MM.1S (cell line): ENCODE measurements at regions not wholly inside any gene's neighbourhood (a gene's known extent, or its start where the extent isn't known, plus 50 kb on each side); places are given as distances from the start of the nearest gene placed in this dataset.

Experiments
- DNase-seq: peaks from one replicate; pipeline ENCODE4 v3.0.0-alpha.2; 2015
- H2AFZ ChIP-seq: fragments of 300-600 bp; sonication (generic); 2 replicates; pipeline ENCODE4 v1.6.0; 2016; ENCODE audit warnings: antibody characterized with exemption, low read length
- H3F3A ChIP-seq: fragments of 300-600 bp; sonication (generic); 2 replicates; pipeline ENCODE4 v1.6.1; 2016; ENCODE audit warnings: mild to moderate bottlenecking, antibody characterized with exemption, low read length, moderate library complexity, mixed read lengths; ENCODE audit not compliant: insufficient read depth
- H3K27ac ChIP-seq: fragments of 300-600 bp; sonication (generic); 2 replicates; pipeline ENCODE4 v1.5.1; 2016; ENCODE audit warnings: mild to moderate bottlenecking, low read length
- H3K27me3 ChIP-seq: fragments of 300-600 bp; sonication (generic); replicated peaks from 2 replicates; pipeline ENCODE4 v1.6.0; 2016; ENCODE audit warnings: low read length; ENCODE audit not compliant: insufficient read depth
- H3K36me3 ChIP-seq: fragments of 300-600 bp; sonication (generic); replicated peaks from 2 replicates; pipeline ENCODE4 v1.6.1; 2016; ENCODE audit warnings: mild to moderate bottlenecking, low read length, mixed read lengths; ENCODE audit not compliant: insufficient read depth
- H3K4me1 ChIP-seq: fragments of 300-600 bp; sonication (generic); 2 replicates; pipeline ENCODE4 v1.6.1; 2016; ENCODE audit warnings: low read length, mixed read lengths
- H3K4me2 ChIP-seq: fragments of 300-600 bp; sonication (generic); 2 replicates; pipeline ENCODE4 v1.6.0; 2016; ENCODE audit warnings: low read depth, low read length
- H3K4me3 ChIP-seq: fragments of 300-600 bp; sonication (generic); 2 replicates; pipeline ENCODE4 v1.5.1; 2016; ENCODE audit warnings: low read length, mixed read lengths
- H3K79me2 ChIP-seq: fragments of 300-600 bp; sonication (generic); 2 replicates; pipeline ENCODE4 v1.6.1; 2016; ENCODE audit warnings: mixed run types, low read length, mixed read lengths
- H3K9ac ChIP-seq: fragments of 300-600 bp; sonication (generic); 2 replicates; pipeline ENCODE4 v1.6.1; 2016; ENCODE audit warnings: low read length, mixed read lengths
- H3K9me2 ChIP-seq: fragments of 300-600 bp; sonication (generic); replicated peaks from 2 replicates; pipeline ENCODE4 v1.6.1; 2016; ENCODE audit warnings: mild to moderate bottlenecking, low read length, mixed read lengths; ENCODE audit not compliant: insufficient read depth
- H3K9me3 ChIP-seq: fragments of 300-600 bp; sonication (generic); replicated peaks from 2 replicates; pipeline ENCODE4 v1.6.1; 2016; ENCODE audit warnings: mild to moderate bottlenecking, low read length, mixed read lengths; ENCODE audit not compliant: insufficient read depth
- H4K20me1 ChIP-seq: fragments of 300-600 bp; sonication (generic); 2 replicates; pipeline ENCODE4 v1.6.1; 2016; ENCODE audit warnings: mild to moderate bottlenecking, low read length, moderate library complexity, mixed read lengths; ENCODE audit not compliant: insufficient read depth
- EZH2 ChIP-seq: fragments of 300-600 bp; sonication (generic); optimal IDR thresholded peaks from 2 replicates; pipeline ENCODE3; 2017; ENCODE audit warnings: low read depth, mild to moderate bottlenecking, antibody characterized with exemption, low read length, mixed read lengths
- EZH2phosphoT487 ChIP-seq: fragments of 300-600 bp; sonication (generic); IDR thresholded peaks from 2 replicates; pipeline ENCODE4 v1.6.1; 2018; ENCODE audit warnings: antibody characterized with exemption, low read length
- TF ChIP-seq, protein P1 (sequence below): fragments of 300-600 bp; sonication (generic); IDR thresholded peaks from 2 replicates; pipeline ENCODE4 v1.5.1; 2016; ENCODE audit warnings: antibody characterized with exemption, low read length, mixed read lengths

DNA sequence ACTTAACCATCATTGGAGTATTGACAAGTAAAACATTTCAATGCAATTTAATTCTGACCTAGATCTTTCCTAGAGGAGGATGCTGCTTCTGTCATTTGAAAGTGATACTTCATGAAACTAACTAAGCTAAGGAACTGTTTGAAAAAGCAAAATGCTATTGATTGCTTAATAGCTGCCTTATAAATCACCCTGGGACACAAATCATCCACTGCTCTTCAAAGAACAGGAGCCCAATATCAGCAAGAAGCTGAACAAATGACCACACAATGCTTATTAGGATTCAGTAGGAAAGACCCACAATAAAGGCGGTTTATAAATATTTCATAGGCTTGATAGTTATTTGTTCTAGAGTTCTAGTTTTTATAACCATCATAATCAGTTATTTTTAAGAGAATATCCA lies 216.3 kb downstream of the TEX36 start:
- no peaks in the 10 kb centered on the region for H3K9me2 ChIP-seq
- no peak overlapping the region for H3K27ac ChIP-seq
- no peaks in the 10 kb centered on the region for H4K20me1 ChIP-seq
- H3K27me3 ChIP-seq = peaks cover 17% of the 10 kb centered on the region; the same call in 1 of the 2 replicates
- H3K4me1 ChIP-seq = no peaks in the 10 kb centered on the region
- H3K4me2 ChIP-seq = no peak overlapping the region
- no peak overlapping the region for H3K4me3 ChIP-seq
- no peak for DNase-seq
- H3F3A ChIP-seq = no peaks in the 10 kb centered on the region
- H3K9ac ChIP-seq = no peak overlapping the region
- H3K79me2 ChIP-seq = no peaks in the 10 kb centered on the region
- TF ChIP-seq, protein P1, sequence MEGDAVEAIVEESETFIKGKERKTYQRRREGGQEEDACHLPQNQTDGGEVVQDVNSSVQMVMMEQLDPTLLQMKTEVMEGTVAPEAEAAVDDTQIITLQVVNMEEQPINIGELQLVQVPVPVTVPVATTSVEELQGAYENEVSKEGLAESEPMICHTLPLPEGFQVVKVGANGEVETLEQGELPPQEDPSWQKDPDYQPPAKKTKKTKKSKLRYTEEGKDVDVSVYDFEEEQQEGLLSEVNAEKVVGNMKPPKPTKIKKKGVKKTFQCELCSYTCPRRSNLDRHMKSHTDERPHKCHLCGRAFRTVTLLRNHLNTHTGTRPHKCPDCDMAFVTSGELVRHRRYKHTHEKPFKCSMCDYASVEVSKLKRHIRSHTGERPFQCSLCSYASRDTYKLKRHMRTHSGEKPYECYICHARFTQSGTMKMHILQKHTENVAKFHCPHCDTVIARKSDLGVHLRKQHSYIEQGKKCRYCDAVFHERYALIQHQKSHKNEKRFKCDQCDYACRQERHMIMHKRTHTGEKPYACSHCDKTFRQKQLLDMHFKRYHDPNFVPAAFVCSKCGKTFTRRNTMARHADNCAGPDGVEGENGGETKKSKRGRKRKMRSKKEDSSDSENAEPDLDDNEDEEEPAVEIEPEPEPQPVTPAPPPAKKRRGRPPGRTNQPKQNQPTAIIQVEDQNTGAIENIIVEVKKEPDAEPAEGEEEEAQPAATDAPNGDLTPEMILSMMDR = no peak
- TF ChIP-seq EZH2 (no peak), EZH2phosphoT487 (no peak)
- H3K36me3 ChIP-seq = no peaks in the 10 kb centered on the region
- no peaks in the 10 kb centered on the region for H3K9me3 ChIP-seq
- no peak overlapping the region for H2AFZ ChIP-seq

DNA sequence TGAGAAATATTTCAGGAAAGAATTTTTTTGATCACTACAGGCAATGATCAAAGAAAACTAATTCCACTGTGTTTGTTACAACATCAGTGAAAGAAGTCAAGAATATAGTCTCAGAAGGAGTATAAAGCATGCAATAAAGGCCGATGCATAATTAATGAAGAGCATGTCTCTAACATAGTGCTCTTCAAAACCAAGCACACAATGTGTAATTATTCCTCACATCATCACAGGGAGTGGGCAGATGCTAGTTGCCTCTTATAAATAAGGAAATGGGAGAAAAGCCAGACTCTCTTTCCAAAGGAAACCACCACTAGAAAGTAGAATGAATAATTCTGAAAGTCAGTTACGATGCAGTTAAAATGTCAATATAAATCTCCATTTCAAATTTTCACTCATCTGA lies 220.1 kb downstream of the TEX36 start:
- no peaks in the 10 kb centered on the region for H3K36me3 ChIP-seq
- peaks cover 21% of the 10 kb centered on the region; the same call in 1 of the 2 replicates for H3K27me3 ChIP-seq
- H3K9ac ChIP-seq = no peak overlapping the region

DNA sequence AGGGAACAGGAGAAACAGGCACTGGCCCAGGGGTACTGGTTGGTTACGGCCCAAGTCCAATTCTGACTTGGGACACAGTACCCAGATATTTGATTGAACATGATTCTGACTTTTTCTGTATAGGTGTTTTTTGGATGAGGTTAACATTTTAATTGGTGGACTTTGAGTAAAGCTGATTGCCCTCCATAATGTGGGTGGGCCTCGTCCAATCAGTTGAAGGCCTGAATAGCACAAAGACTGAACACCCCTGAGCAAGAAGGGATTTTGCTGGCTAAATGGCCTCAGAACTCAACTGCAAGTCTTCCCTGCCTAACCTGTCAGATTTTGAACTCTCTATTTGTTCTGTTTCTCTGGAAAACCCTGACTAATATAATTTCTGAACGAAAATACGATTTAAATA lies 222.6 kb downstream of the TEX36 start:
- no peak overlapping the region for H3K27ac ChIP-seq
- no peak overlapping the region for H2AFZ ChIP-seq
- no peak for TF ChIP-seq EZH2phosphoT487
- TF ChIP-seq EZH2 = no peak
- TF ChIP-seq, protein P1 = no peak
- no peaks in the 10 kb centered on the region for H3K36me3 ChIP-seq
- H3K79me2 ChIP-seq = no peaks in the 10 kb centered on the region
- H3K4me3 ChIP-seq = no peak overlapping the region
- H3K27me3 ChIP-seq = peaks cover 15% of the 10 kb centered on the region; the same call in 1 of the 2 replicates
- H4K20me1 ChIP-seq = no peaks in the 10 kb centered on the region
- no peak overlapping the region for H3K9ac ChIP-seq
- no peaks in the 10 kb centered on the region for H3F3A ChIP-seq
- no peak for DNase-seq
- no peaks in the 10 kb centered on the region for H3K9me2 ChIP-seq
- H3K4me2 ChIP-seq = no peak overlapping the region
- H3K4me1 ChIP-seq = no peaks in the 10 kb centered on the region
- no peaks in the 10 kb centered on the region for H3K9me3 ChIP-seq

More for the DNA sequence above, 220.1 kb downstream of the TEX36 start:
- Histone ChIP-seq H3K79me2 (no peaks in the 10 kb centered on the region), H3K9me2 (no peaks in the 10 kb centered on the region), H3K27ac (no peak overlapping the region), H2AFZ (no peak overlapping the region), H3K9me3 (no peaks in the 10 kb centered on the region), H3K4me3 (no peak overlapping the region), H4K20me1 (no peaks in the 10 kb centered on the region), H3K4me2 (no peak overlapping the region), H3F3A (no peaks in the 10 kb centered on the region), H3K4me1 (no peaks in the 10 kb centered on the region)
- TF ChIP-seq EZH2 (no peak), EZH2phosphoT487 (no peak)
- TF ChIP-seq, protein P1 = no peak
- no peak for DNase-seq
